GM10248 (cell line): ENCODE measurements at regions not wholly inside any gene's neighbourhood (a gene's known extent, or its start where the extent isn't known, plus 50 kb on each side); places are given as distances from the start of the nearest gene placed in this dataset.

Experiments used
- CTCF ChIA-PET: fragments of 300-600 bp; sonication (Branson Sonifier 250); formaldehyde crosslinking; extraction: SDS; loops from one replicate; lab custom pipeline; 2021; ENCODE audit warnings: antibody characterized with exemption; lab: Yijun Ruan, JAX
- POLR2A ChIA-PET: fragments of 350-650 bp; sonication (Branson Sonifier 250); formaldehyde crosslinking; extraction: SDS; loops from one replicate; lab custom pipeline; 2020; ENCODE audit warnings: antibody characterized with exemption; lab: Yijun Ruan, JAX
- DNase-seq: peaks from one replicate; pipeline ENCODE4 v3.0.0; 2012; ENCODE audit errors: extremely low spot score
- TF ChIP-seq, protein P1 (sequence below): IDR thresholded peaks from 2 replicates; pipeline ENCODE4 v1.5.1; 2012; ENCODE audit warnings: mild to moderate bottlenecking, low read depth; ENCODE audit errors: extremely low read depth, missing control alignments, control extremely low read depth

DNA sequence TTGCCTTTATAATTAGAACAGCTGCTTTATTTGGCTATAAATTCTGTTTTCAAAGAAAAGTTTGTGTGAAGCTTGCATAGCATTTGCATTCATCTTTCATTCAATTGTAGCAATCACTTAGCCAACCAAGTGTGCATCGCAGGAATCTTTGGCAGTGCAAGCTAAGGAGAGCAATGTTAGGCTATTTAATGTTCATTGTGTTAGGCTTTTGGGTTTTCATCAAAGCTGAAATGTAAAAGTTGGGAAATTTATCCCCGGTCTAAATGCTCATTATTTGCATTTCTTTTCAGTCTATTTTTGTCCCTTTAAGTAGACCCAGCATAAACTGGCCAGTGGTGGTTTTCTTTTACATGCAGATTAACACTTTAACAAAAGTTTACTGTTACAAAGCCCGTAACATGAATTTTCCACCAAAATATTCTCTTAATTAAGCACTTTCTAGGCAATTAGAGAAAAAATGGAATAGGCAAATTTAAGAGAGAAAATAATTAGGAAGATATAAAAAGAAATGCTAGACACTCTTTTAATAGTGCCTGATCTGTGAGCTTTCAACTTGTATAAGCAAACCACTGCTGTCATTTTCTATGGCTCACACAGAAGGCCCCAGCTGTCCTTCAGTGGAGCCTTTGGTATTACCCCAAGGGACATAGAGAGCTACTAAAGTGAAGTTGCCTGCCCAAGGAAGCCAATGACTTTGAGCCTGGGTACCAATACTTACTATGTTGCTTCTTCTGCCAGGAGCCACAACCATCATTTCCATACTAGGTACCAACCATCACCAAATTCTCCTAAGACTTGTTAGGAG is 898.9 kb upstream of the SEL1L start:
- ChIA-PET CTCF (no interaction called here), POLR2A (no interaction called here)
- no peak for DNase-seq
- TF ChIP-seq, protein P1, sequence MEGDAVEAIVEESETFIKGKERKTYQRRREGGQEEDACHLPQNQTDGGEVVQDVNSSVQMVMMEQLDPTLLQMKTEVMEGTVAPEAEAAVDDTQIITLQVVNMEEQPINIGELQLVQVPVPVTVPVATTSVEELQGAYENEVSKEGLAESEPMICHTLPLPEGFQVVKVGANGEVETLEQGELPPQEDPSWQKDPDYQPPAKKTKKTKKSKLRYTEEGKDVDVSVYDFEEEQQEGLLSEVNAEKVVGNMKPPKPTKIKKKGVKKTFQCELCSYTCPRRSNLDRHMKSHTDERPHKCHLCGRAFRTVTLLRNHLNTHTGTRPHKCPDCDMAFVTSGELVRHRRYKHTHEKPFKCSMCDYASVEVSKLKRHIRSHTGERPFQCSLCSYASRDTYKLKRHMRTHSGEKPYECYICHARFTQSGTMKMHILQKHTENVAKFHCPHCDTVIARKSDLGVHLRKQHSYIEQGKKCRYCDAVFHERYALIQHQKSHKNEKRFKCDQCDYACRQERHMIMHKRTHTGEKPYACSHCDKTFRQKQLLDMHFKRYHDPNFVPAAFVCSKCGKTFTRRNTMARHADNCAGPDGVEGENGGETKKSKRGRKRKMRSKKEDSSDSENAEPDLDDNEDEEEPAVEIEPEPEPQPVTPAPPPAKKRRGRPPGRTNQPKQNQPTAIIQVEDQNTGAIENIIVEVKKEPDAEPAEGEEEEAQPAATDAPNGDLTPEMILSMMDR: no peak

DNA sequence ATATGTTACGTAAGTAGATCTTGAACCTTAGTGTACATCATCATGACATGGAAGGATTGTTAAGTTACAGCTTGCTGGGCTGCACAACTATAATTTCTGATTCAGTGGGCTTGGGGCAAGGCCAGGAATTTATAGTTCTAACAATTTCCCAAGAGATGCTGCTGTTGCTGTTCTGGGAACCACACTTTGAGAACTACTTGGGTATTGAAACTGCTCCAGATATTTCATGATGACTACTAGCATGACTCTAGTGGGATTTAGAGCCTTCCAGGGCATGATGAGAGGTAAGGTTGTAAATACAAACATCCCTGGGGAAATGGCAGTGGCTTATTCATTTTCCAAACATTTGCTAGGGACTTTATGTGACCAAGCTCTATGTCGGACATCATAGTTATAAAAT is 904.8 kb upstream of the SEL1L start:
- DNase-seq: no peak
- POLR2A ChIA-PET: no interaction called here
- TF ChIP-seq, protein P1: no peak
- CTCF ChIA-PET: no interaction called here

DNA sequence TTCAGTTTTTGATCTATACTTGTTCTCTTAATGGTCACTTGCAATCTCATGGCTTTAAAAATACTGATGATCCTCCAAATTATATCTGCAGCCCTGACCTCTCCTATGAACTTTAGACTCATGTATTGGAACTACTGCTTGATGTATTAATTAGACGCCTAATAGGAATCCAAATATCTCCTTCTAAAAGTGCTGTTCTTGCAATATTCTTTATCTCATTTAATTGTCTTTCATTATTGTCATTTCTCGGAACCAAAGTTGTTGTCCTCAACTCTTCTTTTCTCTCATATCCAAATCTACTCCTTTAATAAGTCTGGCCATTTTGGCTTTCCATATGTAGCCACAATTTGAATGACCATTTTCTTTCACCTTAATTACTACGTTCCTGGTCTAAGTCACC is 907.6 kb upstream of the SEL1L start:
- POLR2A ChIA-PET: no interaction called here
- DNase-seq: no peak
- CTCF ChIA-PET: no interaction called here
- TF ChIP-seq, protein P1: no peak

DNA sequence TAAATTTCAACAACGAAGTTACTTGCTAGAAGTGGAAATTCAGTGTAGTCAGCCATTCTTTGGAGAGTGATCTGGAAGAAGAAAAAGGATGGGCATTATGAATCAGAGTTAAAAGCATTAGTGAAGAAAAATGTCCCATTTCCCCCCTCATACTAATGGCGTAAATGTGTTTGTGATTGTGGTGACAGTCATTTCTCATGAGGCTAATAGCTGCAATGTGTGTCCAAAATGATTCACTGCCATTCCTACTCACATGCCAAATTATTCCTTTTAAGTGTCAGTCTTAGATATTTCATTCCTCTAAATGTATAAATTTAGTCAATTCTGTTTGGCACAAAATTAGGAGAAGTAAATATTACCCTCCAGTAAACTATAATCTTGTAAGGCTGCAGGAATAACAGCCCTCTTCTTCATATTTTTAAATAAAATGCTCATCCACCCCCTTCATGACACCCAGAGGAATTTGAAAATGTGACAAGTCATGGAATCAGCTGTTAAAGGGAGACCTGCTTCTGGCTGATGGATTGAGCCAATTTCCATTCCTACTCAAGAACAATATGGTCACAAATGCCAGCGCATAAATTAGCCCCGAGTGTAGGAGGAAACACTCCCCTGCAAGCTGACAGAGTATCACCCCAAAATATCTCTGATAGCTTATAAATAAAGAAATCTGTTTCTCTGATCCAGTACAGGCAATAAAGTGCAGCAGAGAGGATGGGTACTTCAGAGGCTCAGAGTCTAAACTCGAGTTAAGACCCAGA is 912.3 kb upstream of the SEL1L start:
- POLR2A ChIA-PET: no interaction called here
- TF ChIP-seq, protein P1: no peak
- DNase-seq: no peak
- CTCF ChIA-PET: no interaction called here

DNA sequence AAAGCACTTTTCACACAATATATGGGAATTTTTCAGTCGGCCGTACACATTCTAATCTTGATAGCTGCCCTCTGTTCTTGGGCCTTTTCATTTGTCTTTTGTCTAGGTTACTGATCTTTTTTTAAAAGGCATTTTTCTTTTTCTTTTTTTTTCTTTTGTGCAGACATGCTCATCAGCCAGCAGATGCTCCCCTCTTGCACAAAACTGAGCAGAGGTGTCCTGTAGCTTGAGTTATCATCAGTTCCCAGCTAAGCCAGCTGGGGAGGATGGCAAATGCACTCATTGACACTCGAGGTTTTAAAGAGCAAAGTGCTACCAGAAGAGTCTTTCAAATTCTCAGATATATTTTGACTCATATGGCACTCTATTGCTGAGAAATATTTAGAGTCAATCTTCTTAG is 913.9 kb upstream of the SEL1L start:
- TF ChIP-seq, protein P1: no peak
- DNase-seq: no peak
- ChIA-PET CTCF (no interaction called here), POLR2A (no interaction called here)

DNA sequence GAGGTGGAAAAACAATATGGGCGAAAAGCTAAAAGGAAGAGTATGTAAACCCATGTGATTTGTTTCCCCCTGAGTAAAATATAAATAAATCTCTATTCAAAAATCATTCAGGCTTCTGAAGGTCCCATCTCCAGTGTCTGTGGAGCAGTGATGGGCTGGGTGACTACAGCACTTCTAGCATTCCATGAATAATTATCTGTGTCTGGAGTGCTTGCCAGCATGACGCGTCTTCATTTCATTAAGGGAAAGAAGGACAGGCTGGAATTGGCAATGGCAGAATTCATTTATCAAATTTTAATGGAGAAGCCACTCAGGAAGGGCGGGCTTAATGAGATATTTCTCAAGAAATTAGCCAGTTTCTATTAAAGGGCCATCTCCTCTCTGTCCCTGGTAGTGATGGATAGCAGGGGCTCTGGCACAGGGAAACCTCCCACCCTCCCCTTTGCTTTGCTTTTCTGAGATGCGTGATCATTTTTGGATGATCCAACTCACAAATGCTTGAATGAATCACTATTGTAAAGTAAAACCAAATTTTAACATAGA is 916.3 kb upstream of the SEL1L start:
- CTCF ChIA-PET: no interaction called here
- POLR2A ChIA-PET: no interaction called here
- TF ChIP-seq, protein P1: no peak
- no peak for DNase-seq
